ENCODE measurements at regions not wholly inside any gene's neighbourhood (a gene's known extent, or its start where the extent isn't known, plus 50 kb on each side); places are given as distances from the start of the nearest gene placed in this dataset.
A peak's percentile ranks its signal among the peaks of the same experiment; 100 is the strongest.

DNA sequence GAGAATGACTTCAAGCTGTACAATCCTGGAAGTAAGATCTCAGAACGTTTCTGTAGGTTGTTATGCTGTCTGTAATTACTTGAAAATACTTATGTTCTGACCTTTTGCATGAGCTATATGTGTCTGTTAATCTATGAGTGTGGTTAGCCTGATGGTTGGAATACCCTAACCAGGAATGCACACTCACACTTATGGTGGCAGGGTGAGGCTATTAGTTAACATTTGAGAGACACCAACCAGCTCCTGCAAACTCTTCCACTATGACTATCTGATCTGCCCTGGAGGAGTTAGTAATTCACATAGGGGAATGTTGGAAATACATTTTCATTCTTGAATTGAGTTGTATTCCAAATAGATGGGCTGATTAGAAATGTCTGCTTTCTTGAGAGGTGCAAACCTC lies 450.3 kb downstream of the INHBA start:
- ATAC-seq = no peak
- TF ChIP-seq ARNTL (CRISPR knock-in tag; IDR thresholded peaks at IDR 0.05; ENCODE audit: borderline replicate concordance, low read depth) (no peak), ZNF70 (CRISPR knock-in tag; IDR thresholded peaks at IDR 0.05) (no peak), ESRRG (CRISPR knock-in tag; IDR thresholded peaks at IDR 0.05) (no peak), ZFP3 (CRISPR knock-in tag; IDR thresholded peaks at IDR 0.05) (no peak)

DNA sequence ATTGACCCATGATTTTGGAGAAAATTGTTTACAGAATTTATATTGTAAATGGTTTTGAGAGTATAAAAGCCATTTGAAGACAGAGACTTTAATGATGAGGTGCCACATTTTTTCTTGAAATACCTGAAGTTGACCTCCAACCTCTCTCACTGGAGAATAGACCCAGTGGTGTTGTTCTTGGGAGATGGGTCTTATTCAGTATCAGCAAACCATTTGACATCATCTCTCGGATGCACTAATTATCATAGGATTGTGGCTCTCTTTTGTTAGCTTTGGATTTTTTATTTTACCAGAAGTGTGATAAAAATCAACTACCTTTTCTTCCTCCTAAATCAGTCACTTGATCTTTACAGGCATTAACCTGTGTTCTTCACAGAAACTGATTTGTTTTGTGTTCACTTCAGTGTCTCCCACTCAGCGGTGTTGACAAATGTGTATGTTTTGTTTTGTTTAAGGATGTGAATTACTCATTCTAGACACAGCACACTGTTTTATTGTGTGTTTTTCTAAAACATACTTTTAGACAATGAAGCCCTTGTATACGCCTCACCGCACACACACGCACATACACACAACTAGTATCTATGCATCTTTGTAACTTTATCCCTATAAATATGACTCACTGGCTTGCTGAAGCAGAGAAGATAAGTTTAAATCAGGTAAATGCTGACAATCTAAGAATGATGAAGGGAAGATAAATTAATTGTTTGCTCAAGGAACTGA lies 455.6 kb downstream of the INHBA start:
- TF ChIP-seq, protein P1, sequence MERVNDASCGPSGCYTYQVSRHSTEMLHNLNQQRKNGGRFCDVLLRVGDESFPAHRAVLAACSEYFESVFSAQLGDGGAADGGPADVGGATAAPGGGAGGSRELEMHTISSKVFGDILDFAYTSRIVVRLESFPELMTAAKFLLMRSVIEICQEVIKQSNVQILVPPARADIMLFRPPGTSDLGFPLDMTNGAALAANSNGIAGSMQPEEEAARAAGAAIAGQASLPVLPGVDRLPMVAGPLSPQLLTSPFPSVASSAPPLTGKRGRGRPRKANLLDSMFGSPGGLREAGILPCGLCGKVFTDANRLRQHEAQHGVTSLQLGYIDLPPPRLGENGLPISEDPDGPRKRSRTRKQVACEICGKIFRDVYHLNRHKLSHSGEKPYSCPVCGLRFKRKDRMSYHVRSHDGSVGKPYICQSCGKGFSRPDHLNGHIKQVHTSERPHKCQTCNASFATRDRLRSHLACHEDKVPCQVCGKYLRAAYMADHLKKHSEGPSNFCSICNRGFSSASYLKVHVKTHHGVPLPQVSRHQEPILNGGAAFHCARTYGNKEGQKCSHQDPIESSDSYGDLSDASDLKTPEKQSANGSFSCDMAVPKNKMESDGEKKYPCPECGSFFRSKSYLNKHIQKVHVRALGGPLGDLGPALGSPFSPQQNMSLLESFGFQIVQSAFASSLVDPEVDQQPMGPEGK (CRISPR knock-in tag; IDR thresholded peaks at IDR 0.05; ENCODE audit: borderline replicate concordance) = no peak
- TF ChIP-seq ZC3H10 (CRISPR knock-in tag; IDR thresholded peaks at IDR 0.05) (peak; percentile 48; the same call in 1 of the 2 replicates), TOX (CRISPR knock-in tag; IDR thresholded peaks at IDR 0.05; ENCODE audit: borderline replicate concordance) (peak; percentile 79; the same call in 1 of the 2 replicates)
- TF ChIP-seq, protein P2, sequence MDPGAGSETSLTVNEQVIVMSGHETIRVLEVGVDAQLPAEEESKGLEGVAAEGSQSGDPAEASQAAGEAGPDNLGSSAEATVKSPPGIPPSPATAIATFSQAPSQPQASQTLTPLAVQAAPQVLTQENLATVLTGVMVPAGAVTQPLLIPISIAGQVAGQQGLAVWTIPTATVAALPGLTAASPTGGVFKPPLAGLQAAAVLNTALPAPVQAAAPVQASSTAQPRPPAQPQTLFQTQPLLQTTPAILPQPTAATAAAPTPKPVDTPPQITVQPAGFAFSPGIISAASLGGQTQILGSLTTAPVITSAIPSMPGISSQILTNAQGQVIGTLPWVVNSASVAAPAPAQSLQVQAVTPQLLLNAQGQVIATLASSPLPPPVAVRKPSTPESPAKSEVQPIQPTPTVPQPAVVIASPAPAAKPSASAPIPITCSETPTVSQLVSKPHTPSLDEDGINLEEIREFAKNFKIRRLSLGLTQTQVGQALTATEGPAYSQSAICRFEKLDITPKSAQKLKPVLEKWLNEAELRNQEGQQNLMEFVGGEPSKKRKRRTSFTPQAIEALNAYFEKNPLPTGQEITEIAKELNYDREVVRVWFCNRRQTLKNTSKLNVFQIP (CRISPR knock-in tag; IDR thresholded peaks at IDR 0.05; ENCODE audit: borderline replicate concordance, low read depth) = peak; percentile 25; the same call in 1 of the 2 replicates
- ATAC-seq = peak; percentile 62

DNA sequence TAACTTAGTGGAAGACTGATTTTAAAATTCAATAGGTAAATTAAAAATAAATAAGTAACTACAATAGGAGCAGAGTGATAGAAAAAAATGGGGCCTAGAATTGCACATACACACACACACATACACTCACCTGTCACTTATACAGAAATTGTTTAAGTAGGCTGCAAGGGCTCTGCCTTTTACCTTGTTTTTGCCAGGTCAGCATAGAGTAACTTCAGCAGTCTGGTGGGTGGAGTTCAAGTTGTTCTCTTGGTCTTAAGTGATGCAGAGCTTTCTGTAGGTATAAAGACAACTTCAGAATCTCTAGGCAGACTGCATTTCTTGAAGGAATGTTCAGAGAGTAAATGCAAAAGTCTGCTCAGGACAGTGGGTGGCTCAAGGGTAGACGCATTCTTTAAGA lies 457.0 kb downstream of the INHBA start:
- ATAC-seq = no peak
- TF ChIP-seq RARB (CRISPR knock-in tag; IDR thresholded peaks at IDR 0.05) = no peak
- no peak for TF ChIP-seq ESRRG (CRISPR knock-in tag; IDR thresholded peaks at IDR 0.05)
- TF ChIP-seq ARNTL (CRISPR knock-in tag; IDR thresholded peaks at IDR 0.05; ENCODE audit: borderline replicate concordance, low read depth) = no peak
- no peak for TF ChIP-seq ZC3H10 (CRISPR knock-in tag; IDR thresholded peaks at IDR 0.05)
- no peak for TF ChIP-seq ZNF565 (CRISPR knock-in tag; conservative IDR thresholded peaks at IDR 0.05; ENCODE audit: low read depth)
- TF ChIP-seq ZNF70 (CRISPR knock-in tag; IDR thresholded peaks at IDR 0.05) = no peak
- TF ChIP-seq TCF4 (CRISPR knock-in tag; IDR thresholded peaks at IDR 0.05; ENCODE audit: borderline replicate concordance) = no peak
- TF ChIP-seq BACH2 (CRISPR knock-in tag; IDR thresholded peaks at IDR 0.05; ENCODE audit: borderline replicate concordance) = no peak
- no peak for TF ChIP-seq ISL1 (CRISPR knock-in tag; IDR thresholded peaks at IDR 0.05)

DNA sequence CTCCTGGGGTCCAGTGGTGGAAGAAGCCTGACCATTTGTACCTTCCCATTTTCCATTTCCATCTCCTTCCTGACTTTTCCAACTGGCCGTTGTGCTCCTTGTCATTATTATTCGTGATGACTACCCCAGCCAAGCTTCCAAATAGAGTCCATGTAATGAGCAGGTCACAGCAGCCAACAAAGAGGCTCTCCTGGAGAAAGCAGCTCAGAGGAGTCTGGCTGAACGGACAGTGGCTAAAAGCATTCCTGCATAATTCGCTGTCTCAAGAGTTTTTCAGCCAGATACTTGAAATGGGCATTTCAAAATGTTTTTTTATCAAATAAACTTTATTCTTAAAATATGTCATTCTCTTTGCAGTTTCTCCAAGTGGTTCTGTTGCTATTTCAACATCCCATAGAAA lies 458.6 kb downstream of the INHBA start:
- peak; percentile 79 for ATAC-seq
- TF ChIP-seq, protein P3, sequence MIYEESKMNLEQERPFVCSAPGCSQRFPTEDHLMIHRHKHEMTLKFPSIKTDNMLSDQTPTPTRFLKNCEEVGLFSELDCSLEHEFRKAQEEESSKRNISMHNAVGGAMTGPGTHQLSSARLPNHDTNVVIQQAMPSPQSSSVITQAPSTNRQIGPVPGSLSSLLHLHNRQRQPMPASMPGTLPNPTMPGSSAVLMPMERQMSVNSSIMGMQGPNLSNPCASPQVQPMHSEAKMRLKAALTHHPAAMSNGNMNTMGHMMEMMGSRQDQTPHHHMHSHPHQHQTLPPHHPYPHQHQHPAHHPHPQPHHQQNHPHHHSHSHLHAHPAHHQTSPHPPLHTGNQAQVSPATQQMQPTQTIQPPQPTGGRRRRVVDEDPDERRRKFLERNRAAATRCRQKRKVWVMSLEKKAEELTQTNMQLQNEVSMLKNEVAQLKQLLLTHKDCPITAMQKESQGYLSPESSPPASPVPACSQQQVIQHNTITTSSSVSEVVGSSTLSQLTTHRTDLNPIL (CRISPR knock-in tag; IDR thresholded peaks at IDR 0.05; ENCODE audit: low read depth) = no peak
- TF ChIP-seq ZNF8 (CRISPR knock-in tag; IDR thresholded peaks at IDR 0.05) = no peak
- no peak for TF ChIP-seq ZNF70 (CRISPR knock-in tag; IDR thresholded peaks at IDR 0.05)
- no peak for TF ChIP-seq ZNF565 (CRISPR knock-in tag; conservative IDR thresholded peaks at IDR 0.05; ENCODE audit: low read depth)
- no peak for TF ChIP-seq OSR1 (CRISPR knock-in tag; IDR thresholded peaks at IDR 0.05)

DNA sequence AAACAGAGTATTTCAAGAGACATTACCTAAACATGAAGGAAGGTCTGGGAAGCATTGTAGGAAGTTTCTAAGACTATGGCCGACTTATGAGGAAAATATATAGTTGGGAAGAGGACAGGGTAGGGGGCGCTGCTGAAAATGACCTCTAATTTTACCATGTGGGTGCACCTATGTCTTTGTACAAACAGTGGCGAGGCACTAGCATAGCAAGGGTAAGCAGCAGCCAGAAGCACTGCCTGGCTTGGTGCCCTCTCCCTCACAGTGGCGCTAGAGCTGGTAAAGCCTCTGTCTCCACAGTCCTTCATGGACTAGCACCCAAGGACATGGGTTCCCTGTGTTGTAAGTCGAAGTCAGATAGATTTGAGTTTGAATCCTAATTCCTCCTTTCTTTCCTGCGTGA lies 461.2 kb downstream of the INHBA start:
- ATAC-seq = no peak
- no peak for TF ChIP-seq TOX (CRISPR knock-in tag; IDR thresholded peaks at IDR 0.05; ENCODE audit: borderline replicate concordance)
- TF ChIP-seq ZFP30 (CRISPR knock-in tag; IDR thresholded peaks at IDR 0.05) = no peak
- no peak for TF ChIP-seq CSDC2 (CRISPR knock-in tag; IDR thresholded peaks at IDR 0.05)
- TF ChIP-seq ZC3H10 (CRISPR knock-in tag; IDR thresholded peaks at IDR 0.05) = no peak
- TF ChIP-seq BACH2 (CRISPR knock-in tag; IDR thresholded peaks at IDR 0.05; ENCODE audit: borderline replicate concordance) = no peak
- no peak for TF ChIP-seq ARNTL (CRISPR knock-in tag; IDR thresholded peaks at IDR 0.05; ENCODE audit: borderline replicate concordance, low read depth)
- no peak for TF ChIP-seq ESRRG (CRISPR knock-in tag; IDR thresholded peaks at IDR 0.05)
- TF ChIP-seq ZNF70 (CRISPR knock-in tag; IDR thresholded peaks at IDR 0.05) = no peak
- no peak for TF ChIP-seq ZFP3 (CRISPR knock-in tag; IDR thresholded peaks at IDR 0.05)
- TF ChIP-seq, protein P3 (CRISPR knock-in tag; IDR thresholded peaks at IDR 0.05; ENCODE audit: low read depth) = no peak
- no peak for TF ChIP-seq RARB (CRISPR knock-in tag; IDR thresholded peaks at IDR 0.05)
- TF ChIP-seq OSR1 (CRISPR knock-in tag; IDR thresholded peaks at IDR 0.05) = no peak
- TF ChIP-seq ZNF565 (CRISPR knock-in tag; conservative IDR thresholded peaks at IDR 0.05; ENCODE audit: low read depth) = no peak
- TF ChIP-seq, protein P4, sequence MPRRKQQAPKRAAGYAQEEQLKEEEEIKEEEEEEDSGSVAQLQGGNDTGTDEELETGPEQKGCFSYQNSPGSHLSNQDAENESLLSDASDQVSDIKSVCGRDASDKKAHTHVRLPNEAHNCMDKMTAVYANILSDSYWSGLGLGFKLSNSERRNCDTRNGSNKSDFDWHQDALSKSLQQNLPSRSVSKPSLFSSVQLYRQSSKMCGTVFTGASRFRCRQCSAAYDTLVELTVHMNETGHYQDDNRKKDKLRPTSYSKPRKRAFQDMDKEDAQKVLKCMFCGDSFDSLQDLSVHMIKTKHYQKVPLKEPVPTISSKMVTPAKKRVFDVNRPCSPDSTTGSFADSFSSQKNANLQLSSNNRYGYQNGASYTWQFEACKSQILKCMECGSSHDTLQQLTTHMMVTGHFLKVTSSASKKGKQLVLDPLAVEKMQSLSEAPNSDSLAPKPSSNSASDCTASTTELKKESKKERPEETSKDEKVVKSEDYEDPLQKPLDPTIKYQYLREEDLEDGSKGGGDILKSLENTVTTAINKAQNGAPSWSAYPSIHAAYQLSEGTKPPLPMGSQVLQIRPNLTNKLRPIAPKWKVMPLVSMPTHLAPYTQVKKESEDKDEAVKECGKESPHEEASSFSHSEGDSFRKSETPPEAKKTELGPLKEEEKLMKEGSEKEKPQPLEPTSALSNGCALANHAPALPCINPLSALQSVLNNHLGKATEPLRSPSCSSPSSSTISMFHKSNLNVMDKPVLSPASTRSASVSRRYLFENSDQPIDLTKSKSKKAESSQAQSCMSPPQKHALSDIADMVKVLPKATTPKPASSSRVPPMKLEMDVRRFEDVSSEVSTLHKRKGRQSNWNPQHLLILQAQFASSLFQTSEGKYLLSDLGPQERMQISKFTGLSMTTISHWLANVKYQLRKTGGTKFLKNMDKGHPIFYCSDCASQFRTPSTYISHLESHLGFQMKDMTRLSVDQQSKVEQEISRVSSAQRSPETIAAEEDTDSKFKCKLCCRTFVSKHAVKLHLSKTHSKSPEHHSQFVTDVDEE (CRISPR knock-in tag; IDR thresholded peaks at IDR 0.05) = no peak
- TF ChIP-seq ISL1 (CRISPR knock-in tag; IDR thresholded peaks at IDR 0.05) = no peak
- TF ChIP-seq GLIS3 (CRISPR knock-in tag; IDR thresholded peaks at IDR 0.05) = no peak

Data from SK-N-SH treated with all-trans-retinoic acid at 6 μM for 48 hours (cell line).